MM.1S (cell line): ENCODE measurements at regions not wholly inside any gene's neighbourhood (a gene's known extent, or its start where the extent isn't known, plus 50 kb on each side); places are given as distances from the start of the nearest gene placed in this dataset.

Experiments used
- CTCF ChIP-seq: fragments of 300-600 bp; sonication (generic); IDR thresholded peaks from 2 replicates; pipeline ENCODE4 v1.5.1; 2016; ENCODE audit warnings: antibody characterized with exemption, low read length, mixed read lengths
- EZH2 ChIP-seq: fragments of 300-600 bp; sonication (generic); optimal IDR thresholded peaks from 2 replicates; pipeline ENCODE3; 2017; ENCODE audit warnings: low read depth, mild to moderate bottlenecking, antibody characterized with exemption, low read length, mixed read lengths
- EZH2phosphoT487 ChIP-seq: fragments of 300-600 bp; sonication (generic); IDR thresholded peaks from 2 replicates; pipeline ENCODE4 v1.6.1; 2018; ENCODE audit warnings: antibody characterized with exemption, low read length

- TF ChIP-seq CTCF (no peak), EZH2 (no peak), EZH2phosphoT487 (no peak)
Observed at GRCh38 chr18:22320771-22321170, 96.9 kb downstream of the CTAGE1 start.
